GM10266 (cell line): ENCODE measurements at regions not wholly inside any gene's neighbourhood (a gene's known extent, or its start where the extent isn't known, plus 50 kb on each side); places are given as distances from the start of the nearest gene placed in this dataset.

Source experiments
- DNase-seq: peaks from one replicate; pipeline ENCODE4 v3.0.0; 2012; ENCODE audit errors: extremely low spot score
- TF ChIP-seq, protein P1 (sequence below): IDR thresholded peaks from 2 replicates; pipeline ENCODE4 v1.5.1; 2012; ENCODE audit warnings: mild to moderate bottlenecking, low read depth; ENCODE audit not compliant: control insufficient read depth, insufficient read depth; ENCODE audit errors: missing control alignments

DNA sequence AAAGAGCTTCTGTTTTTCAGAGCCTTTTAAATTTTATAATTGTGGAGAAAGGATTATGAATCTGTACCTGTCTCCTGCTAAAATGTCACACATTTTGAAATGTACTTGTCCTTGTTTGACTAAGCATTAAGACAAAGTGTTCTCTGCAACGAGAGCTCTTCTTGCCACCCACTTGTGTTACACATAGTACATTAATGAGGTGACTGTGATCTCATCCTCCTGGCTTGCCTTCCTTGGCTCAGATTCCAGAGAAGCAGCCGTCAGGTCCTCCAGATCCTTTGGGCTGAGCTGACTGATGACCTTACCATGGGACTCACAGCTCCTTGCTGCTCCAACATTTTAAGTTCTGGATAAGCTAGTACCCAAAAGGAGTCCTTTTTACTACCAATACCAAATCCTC lies 81.4 kb downstream of the BBS10 start:
- TF ChIP-seq, protein P1, sequence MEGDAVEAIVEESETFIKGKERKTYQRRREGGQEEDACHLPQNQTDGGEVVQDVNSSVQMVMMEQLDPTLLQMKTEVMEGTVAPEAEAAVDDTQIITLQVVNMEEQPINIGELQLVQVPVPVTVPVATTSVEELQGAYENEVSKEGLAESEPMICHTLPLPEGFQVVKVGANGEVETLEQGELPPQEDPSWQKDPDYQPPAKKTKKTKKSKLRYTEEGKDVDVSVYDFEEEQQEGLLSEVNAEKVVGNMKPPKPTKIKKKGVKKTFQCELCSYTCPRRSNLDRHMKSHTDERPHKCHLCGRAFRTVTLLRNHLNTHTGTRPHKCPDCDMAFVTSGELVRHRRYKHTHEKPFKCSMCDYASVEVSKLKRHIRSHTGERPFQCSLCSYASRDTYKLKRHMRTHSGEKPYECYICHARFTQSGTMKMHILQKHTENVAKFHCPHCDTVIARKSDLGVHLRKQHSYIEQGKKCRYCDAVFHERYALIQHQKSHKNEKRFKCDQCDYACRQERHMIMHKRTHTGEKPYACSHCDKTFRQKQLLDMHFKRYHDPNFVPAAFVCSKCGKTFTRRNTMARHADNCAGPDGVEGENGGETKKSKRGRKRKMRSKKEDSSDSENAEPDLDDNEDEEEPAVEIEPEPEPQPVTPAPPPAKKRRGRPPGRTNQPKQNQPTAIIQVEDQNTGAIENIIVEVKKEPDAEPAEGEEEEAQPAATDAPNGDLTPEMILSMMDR, result no peak
- no peak for DNase-seq

DNA sequence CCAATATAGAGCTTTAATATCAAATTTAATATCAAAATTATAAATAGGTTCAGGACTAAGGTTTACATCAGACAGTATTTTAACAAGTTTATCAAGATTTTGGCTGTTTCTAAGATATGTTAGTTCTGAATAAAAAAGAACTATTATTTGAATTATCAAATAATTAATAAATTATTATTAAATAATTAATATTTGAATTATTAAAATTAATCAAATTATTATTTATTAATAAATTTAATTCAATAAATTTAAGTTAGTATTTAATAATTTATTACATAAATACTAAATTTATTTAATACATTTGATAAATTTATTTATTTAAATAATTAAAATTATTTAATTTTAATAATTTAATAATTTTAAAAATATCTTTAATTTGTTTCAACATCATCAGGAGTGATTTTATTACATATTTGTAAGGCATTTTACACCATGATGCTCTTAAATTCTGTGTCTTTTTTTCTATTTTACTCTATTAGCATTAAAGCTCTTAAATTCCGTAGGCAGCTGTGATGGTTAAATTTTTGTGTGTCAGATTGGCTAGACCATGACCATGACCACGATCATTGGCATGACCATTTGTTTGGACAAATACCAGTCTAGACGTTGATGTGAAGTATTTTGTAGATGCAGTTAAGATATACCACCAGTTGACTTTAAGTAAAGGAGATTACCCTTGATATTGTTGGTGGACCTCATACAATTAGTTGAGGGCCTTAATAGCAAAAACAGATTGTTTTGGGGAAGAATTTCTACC lies 82.6 kb downstream of the BBS10 start:
- TF ChIP-seq, protein P1, result no peak
- no peak for DNase-seq

GRCh38 chr12:76264611-76265012 lies 83.6 kb downstream of the BBS10 start:
- TF ChIP-seq, protein P1, result no peak
- no peak for DNase-seq

- TF ChIP-seq, protein P1, result no peak
- no peak for DNase-seq
Measured at GRCh38 chr12:76263696-76264095, 84.5 kb downstream of the BBS10 start.

DNA sequence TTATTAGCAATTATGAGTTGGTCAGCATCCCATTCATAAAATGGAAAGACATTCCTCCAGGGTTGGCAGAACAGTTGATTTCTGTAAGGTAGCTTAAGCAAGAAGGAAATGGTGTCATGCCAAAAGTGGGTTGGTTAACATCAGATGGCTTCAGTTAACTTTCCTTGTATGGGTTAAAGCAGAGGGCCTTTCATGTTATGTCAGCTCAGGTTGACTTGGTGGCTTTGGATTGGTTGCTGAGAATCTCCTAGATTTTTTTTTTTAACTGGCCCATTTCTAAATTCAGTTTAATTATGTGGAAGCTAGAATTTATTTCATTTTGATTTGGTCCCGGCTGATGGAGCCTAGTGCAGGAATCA lies 87.8 kb downstream of the BBS10 start:
- DNase-seq, result no peak
- TF ChIP-seq, protein P1, result no peak

- DNase-seq, result no peak
- TF ChIP-seq, protein P1, result no peak
Measured at GRCh38 chr12:76259660-76260389, 88.4 kb downstream of the BBS10 start.

DNA sequence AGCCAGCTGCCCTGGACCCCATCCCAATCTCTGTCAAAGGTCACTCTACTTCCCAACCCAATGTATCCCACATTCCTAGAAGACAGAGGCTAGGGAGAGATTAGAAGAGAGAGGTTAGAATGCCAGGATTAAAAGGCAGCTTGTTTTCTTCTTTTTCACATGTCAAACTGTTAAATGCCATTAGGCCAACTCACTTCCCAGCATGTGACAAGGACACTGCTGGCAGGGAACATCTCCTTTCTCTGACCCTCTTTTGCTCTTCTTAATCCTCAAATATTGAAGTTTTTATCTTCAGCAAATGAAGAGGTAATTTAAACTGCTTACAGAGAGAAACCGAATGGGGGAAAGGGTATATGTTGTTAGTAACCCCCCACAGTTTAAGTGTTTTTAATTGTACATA lies 89.1 kb downstream of the BBS10 start:
- TF ChIP-seq, protein P1, result no peak
- DNase-seq, result no peak
